Suprapubic skin (tissue), 4 donors: ENCODE measurements at regions not wholly inside any gene's neighbourhood (a gene's known extent, or its start where the extent isn't known, plus 50 kb on each side); places are given as distances from the start of the nearest gene placed in this dataset.

Experiments used
- DNase-seq, 2 donors: peaks; one replicate each; pipeline ENCODE4 v3.0.0-alpha.2; 2019; ENCODE audit warnings: low spot score in 2 of 2
- H3K27ac ChIP-seq: fragments of 200-600 bp; sonication (generic); one replicate; pipeline ENCODE4 v1.5.1; 2019
- H3K27me3 ChIP-seq: fragments of 200-600 bp; sonication (generic); one replicate; pipeline ENCODE4 v1.5.1; 2019
- H3K36me3 ChIP-seq: fragments of 200-600 bp; sonication (generic); one replicate; pipeline ENCODE4 v1.5.1; 2019
- H3K4me1 ChIP-seq: fragments of 200-600 bp; sonication (generic); one replicate; pipeline ENCODE4 v1.5.1; 2019
- H3K4me3 ChIP-seq: fragments of 200-600 bp; sonication (generic); one replicate; pipeline ENCODE4 v1.5.1; 2019; ENCODE audit warnings: mild to moderate bottlenecking
- H3K9me3 ChIP-seq: fragments of 200-600 bp; sonication (generic); one replicate; pipeline ENCODE4 v1.5.1; 2019
- EP300 ChIP-seq: sonication (generic); formaldehyde crosslinking; IDR thresholded peaks from one replicate; pipeline ENCODE4 v1.6.1; 2017; ENCODE audit warnings: antibody characterized with exemption
- POLR2A ChIP-seq, 2 donors: fragments of 450-650 bp; IDR thresholded peaks; one replicate each; pipeline ENCODE4 v1.6.1; 2017; ENCODE audit warnings: antibody characterized with exemption in 2 of 2, mild to moderate bottlenecking in 2 of 2, moderate library complexity in 2 of 2
- POLR2AphosphoS5 ChIP-seq, 3 donors: sonication (generic); formaldehyde crosslinking; IDR thresholded peaks; one replicate each; pipeline ENCODE4 v1.6.1; 2017; ENCODE audit warnings: antibody characterized with exemption in 3 of 3
- WGBS: methylation state at CpG from one replicate; pipeline ENCODE4 v1.1.5; 2018; 5-methylcytosine and 5-hydroxymethylcytosine counted together
- TF ChIP-seq, protein P1 (sequence below), 2 donors: fragments of 200-600 bp in 1 of 2; fragments of 450-650 bp in 1 of 2; sonication (generic) in 1 of 2; IDR thresholded peaks; one replicate each; pipeline ENCODE4 v1.5.1; 2016 to 2019; ENCODE audit warnings: antibody characterized with exemption in 2 of 2, mild to moderate bottlenecking in 1 of 2, moderate library complexity in 1 of 2

DNA sequence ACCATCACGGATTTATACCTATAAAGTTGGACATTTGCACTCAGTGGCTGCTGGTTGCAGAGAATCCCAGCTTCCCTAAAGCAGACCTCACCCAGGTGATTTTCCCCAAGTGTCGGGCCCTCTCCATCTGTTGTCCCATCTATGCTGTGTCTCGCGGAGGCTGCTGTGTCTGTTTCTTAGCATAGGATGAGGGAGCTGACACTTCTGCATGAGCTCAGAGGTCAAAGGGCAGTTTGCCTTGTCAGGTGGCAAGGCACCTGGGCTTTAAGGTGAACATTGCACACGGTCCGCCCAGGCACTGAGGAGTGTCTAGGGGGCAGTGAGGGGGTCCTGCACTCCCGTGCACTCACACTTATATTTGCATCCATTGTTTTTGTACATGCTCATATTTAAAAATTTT lies 151.6 kb downstream of the ZIC5 start:
- WGBS: 84% methylated on average over 7 of the region's 7 CpGs
- H3K9me3 ChIP-seq: no peaks in the 10 kb centered on the region
- H3K27ac ChIP-seq: no peak overlapping the region
- no peak for DNase-seq
- no peaks in the 10 kb centered on the region for H3K4me1 ChIP-seq
- no peaks in the 10 kb centered on the region for H3K27me3 ChIP-seq
- TF ChIP-seq, protein P1, sequence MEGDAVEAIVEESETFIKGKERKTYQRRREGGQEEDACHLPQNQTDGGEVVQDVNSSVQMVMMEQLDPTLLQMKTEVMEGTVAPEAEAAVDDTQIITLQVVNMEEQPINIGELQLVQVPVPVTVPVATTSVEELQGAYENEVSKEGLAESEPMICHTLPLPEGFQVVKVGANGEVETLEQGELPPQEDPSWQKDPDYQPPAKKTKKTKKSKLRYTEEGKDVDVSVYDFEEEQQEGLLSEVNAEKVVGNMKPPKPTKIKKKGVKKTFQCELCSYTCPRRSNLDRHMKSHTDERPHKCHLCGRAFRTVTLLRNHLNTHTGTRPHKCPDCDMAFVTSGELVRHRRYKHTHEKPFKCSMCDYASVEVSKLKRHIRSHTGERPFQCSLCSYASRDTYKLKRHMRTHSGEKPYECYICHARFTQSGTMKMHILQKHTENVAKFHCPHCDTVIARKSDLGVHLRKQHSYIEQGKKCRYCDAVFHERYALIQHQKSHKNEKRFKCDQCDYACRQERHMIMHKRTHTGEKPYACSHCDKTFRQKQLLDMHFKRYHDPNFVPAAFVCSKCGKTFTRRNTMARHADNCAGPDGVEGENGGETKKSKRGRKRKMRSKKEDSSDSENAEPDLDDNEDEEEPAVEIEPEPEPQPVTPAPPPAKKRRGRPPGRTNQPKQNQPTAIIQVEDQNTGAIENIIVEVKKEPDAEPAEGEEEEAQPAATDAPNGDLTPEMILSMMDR (IDR thresholded peaks at IDR 0.05): no peak
- TF ChIP-seq POLR2A (IDR thresholded peaks at IDR 0.05) (no peak), POLR2AphosphoS5 (IDR thresholded peaks at IDR 0.05) (no peak), EP300 (no peak)
- no peaks in the 10 kb centered on the region for H3K36me3 ChIP-seq
- no peak overlapping the region for H3K4me3 ChIP-seq

- Histone ChIP-seq H3K4me1 (no peaks in the 10 kb centered on the region), H3K9me3 (no peaks in the 10 kb centered on the region), H3K27me3 (no peaks in the 10 kb centered on the region), H3K4me3 (no peak overlapping the region), H3K36me3 (no peaks in the 10 kb centered on the region), H3K27ac (no peak overlapping the region)
- 88% methylated on average over 2 of the region's 2 CpGs for WGBS
- TF ChIP-seq EP300: no peak
- TF ChIP-seq, protein P1 (IDR thresholded peaks at IDR 0.05): no peak
- TF ChIP-seq POLR2AphosphoS5 (IDR thresholded peaks at IDR 0.05): no peak
- TF ChIP-seq POLR2A (IDR thresholded peaks at IDR 0.05): no peak
- no peak for DNase-seq
Measured at GRCh38 chr13:99816321-99816720, 155.2 kb downstream of the ZIC5 start.

- Histone ChIP-seq H3K27ac (no peak overlapping the region), H3K36me3 (no peaks in the 10 kb centered on the region), H3K9me3 (no peaks in the 10 kb centered on the region), H3K4me1 (no peaks in the 10 kb centered on the region), H3K4me3 (no peak overlapping the region), H3K27me3 (no peaks in the 10 kb centered on the region)
- no peak for DNase-seq
- WGBS: 93% methylated on average over 8 of the region's 8 CpGs
- TF ChIP-seq POLR2AphosphoS5 (IDR thresholded peaks at IDR 0.05) (no peak), EP300 (no peak), POLR2A (IDR thresholded peaks at IDR 0.05) (no peak)
- TF ChIP-seq, protein P1 (IDR thresholded peaks at IDR 0.05): no peak
Measured at GRCh38 chr13:99813336-99814095, 158.1 kb downstream of the ZIC5 start.

- H3K27ac ChIP-seq: no peak overlapping the region
- no peak for DNase-seq
- WGBS: 81% methylated on average over 5 of the region's 5 CpGs
Measured at GRCh38 chr13:99812625-99813024, 158.9 kb downstream of the ZIC5 start.

GRCh38 chr13:99811067-99811700 lies 160.4 kb downstream of the ZIC5 start:
- H3K9me3 ChIP-seq: no peaks in the 10 kb centered on the region
- no peaks in the 10 kb centered on the region for H3K36me3 ChIP-seq
- H3K4me1 ChIP-seq: no peaks in the 10 kb centered on the region
- no peak overlapping the region for H3K27ac ChIP-seq
- TF ChIP-seq EP300 (no peak), POLR2AphosphoS5 (IDR thresholded peaks at IDR 0.05) (no peak), POLR2A (IDR thresholded peaks at IDR 0.05) (no peak)
- TF ChIP-seq, protein P1 (IDR thresholded peaks at IDR 0.05): no peak
- H3K4me3 ChIP-seq: no peak overlapping the region
- H3K27me3 ChIP-seq: no peaks in the 10 kb centered on the region
- 76% methylated on average over 7 of the region's 7 CpGs for WGBS
- DNase-seq: no peak

More at GRCh38 chr13:99812625-99813024, 158.9 kb downstream of the ZIC5 start:
- Histone ChIP-seq H3K9me3 (no peaks in the 10 kb centered on the region), H3K36me3 (no peaks in the 10 kb centered on the region), H3K27me3 (no peaks in the 10 kb centered on the region), H3K4me1 (no peaks in the 10 kb centered on the region), H3K4me3 (no peak overlapping the region)
- no peak for TF ChIP-seq POLR2A (IDR thresholded peaks at IDR 0.05)
- no peak for TF ChIP-seq POLR2AphosphoS5 (IDR thresholded peaks at IDR 0.05)
- TF ChIP-seq, protein P1 (IDR thresholded peaks at IDR 0.05): no peak
- TF ChIP-seq EP300: no peak
